Activated T-cell treated with anti-CD3 and anti-CD28 coated beads for 24 hours (primary cell): ENCODE measurements at regions not wholly inside any gene's neighbourhood (a gene's known extent, or its start where the extent isn't known, plus 50 kb on each side); places are given as distances from the start of the nearest gene placed in this dataset.
"Not testable (repeated sequence)": the region's sequence is repeated elsewhere in the genome, so short reads cannot be mapped to it uniquely, and the experiment has no call there.

Experiments used
- DNase-seq: peaks from one replicate; pipeline ENCODE4 v3.0.0-alpha.2; 2020; ENCODE audit warnings: low read depth

DNA sequence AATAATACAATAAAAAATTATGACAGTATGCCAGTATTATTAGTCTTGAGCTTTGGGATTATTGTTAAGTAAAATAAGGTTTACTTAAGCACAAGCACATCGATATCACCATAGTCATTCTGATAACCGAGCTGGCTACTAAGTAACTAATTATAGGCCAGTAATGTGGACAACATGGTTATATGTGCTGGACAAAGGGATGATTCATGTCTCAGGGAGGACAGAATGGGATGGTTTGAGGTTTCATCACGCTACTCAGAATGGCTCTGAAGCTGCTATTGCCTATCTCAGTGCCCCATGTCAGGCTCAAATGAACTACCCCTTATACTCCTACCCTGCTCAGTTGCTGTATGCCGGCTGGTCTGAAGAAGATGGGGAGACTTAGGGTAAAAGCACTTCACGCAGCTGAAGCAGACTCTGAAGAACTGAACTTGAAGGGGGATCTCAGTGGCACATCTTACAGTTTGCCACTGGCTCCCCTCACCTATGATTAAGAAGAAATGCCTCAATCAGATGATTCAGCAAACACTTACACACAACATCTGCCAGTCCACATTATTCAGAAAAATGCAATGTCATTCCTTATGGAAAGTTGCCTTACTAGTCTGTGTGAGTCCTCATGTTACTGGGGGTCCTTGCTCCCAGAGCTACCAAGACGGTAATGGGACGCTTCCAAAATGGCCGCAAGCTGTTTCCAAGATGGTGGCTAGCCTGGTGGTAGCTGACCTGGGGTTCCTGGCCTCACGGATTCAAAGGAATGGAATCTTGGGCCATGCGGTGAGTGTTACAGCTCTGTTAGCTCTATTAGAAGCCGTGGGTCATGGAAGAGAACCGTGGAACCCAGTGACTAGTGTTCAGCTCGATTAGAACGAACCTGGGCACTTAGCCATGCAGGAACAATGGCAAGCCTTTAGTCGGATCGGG, 1098.6 kb downstream of the TAF11L14 start:
- DNase-seq, result no peak

DNA sequence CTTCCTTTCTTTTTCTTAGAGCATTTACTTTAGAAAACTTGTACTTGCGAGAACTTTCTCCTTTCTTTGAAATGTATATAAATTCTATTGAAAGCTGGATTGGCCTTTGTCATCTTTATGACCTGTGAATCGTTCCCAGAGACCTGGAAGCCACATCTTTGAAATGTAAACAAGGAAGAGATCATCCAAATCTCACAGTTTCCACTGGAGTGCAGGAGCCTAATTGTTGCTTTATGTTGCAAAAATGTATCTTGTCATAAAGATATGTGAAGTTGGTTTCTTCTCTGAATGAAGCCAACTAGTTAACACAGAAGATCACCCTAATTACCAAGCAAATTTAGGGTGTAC, 1101.8 kb downstream of the TAF11L14 start:
- DNase-seq, result no peak

DNA sequence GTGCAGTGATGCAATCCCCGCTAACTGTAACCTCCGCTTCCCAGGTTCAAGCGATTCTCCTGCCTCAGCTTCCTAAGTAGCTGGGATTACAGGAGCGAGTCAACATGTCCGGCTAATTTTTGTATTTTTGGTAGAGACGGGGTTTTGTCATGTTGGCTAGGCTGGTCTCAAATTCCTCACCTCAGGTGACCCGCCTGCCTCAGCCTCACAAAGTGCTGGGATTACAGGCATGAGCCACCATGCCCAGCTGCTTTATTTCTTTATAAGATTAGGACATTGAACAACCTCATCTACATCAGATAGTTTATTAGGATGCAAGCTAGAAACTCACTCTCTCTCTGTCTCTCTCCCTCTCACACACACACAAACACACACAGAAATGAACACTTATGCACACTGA, 1102.5 kb downstream of the TAF11L14 start:
- DNase-seq, result not testable (repeated sequence)

- no peak for DNase-seq
Measured at GRCh38 chr5:18740301-18740700, 1106.0 kb downstream of the TAF11L14 start.

GRCh38 chr5:18742830-18743229, 1108.6 kb downstream of the TAF11L14 start:
- DNase-seq, result no peak

DNA sequence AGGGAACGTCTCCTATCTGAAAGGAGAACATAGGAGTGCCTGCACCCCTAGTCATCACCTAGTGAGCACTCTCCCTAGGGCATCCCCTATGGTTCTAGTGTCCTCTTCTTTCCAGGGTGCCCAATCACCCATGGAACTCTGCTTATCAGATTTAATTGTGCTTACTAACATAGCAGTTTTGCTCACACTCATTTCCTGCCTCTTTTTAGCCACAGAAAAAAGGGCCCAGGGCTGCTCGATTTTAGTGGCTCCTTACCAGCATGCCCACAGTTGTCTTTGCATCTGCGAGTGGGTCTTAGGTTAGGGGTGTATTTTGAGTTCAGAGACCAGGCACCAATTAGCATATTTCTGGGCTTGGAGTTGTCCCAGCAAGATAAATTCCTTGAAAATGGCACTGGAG, 1110.2 kb downstream of the TAF11L14 start:
- DNase-seq, result no peak

- DNase-seq, result no peak
Measured at GRCh38 chr5:18745042-18745987, 1111.1 kb downstream of the TAF11L14 start.

DNA sequence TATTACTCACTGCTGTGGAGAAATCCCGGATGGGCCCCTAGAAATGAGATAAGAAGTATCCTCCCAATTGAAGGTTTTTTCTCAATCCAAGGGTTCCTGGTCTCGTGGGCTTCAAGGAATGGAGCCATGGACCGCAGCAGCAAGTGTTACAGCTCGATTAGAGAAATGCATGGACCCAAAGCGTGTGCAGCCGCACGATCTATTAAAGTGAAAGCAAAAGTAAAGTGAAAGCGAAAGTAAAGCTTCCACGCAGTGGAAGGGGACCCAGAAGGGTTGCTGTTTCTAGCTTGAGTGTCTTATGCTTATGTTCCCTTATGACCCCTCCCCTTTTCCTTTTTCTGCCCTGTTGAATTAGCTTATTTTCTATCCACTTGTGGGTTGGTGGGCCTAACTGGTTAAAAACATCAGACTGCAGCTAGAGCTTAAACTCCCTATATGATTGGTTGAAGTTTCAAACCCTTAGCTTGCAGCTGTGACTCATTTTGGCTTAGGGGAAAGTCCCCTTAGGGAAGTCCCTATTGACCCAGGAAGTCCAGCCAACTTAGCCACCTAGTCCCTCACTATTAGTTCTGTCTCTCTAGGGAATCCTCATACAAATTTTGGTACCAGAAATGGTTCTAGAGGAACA, 1111.8 kb downstream of the TAF11L14 start:
- peak; percentile 23 for DNase-seq

DNA sequence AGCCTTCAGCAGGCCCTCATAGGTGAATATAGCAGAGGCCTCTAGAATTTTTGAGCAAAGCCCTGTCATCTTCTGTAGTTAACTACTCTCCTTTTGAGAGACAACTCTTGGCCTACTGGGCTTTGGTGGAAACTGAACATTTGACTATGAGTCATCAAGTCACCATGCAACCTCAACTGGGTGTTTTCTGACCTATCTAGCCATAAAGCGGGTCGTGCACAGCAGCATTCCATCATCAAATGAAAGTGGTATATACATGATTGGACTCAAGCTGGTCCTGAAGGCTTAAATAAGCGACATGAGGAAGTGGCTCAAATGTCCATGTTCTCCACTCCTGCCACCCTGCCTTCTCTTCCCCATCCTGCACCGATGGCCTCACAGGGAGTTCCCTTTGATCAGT, 1115.5 kb downstream of the TAF11L14 start:
- no peak for DNase-seq

DNA sequence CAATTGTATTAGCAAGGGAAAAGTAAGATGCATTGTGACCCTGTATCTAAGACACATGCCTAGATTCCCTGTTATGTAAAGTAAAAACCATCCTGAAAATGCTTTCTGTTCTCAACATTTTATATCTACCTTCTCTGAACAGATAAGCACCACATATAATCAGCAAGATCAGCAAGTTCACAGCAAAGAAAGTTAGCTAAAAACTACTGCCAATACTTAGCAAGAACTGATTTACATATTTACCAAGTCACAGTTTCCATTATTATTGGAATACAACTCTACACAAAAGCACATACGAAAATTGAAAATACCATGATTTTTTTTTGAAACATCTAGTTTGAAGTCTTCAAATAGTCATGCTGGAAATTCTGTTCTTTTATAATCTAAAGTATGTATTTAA, 1118.1 kb downstream of the TAF11L14 start:
- no peak for DNase-seq

DNA sequence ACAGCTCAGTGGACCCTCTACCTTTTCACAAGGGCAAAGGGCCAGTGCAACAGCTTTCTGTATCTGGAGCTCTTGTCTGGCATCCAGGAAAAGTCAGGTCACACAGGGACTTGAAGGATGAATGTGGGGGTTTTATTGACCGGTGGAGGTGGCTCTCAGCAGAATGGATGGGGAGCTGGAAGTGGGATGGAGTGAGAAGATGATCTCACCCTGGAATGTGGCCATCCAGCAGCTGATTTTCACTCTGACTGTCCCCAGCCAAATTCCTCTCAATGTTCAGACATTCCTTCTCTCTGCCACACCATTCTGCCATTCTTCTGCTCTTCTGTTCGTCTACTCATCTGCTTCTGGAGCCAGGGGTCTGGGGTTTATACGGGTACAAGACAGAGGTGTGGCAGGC, 1119.9 kb downstream of the TAF11L14 start:
- no peak for DNase-seq

DNA sequence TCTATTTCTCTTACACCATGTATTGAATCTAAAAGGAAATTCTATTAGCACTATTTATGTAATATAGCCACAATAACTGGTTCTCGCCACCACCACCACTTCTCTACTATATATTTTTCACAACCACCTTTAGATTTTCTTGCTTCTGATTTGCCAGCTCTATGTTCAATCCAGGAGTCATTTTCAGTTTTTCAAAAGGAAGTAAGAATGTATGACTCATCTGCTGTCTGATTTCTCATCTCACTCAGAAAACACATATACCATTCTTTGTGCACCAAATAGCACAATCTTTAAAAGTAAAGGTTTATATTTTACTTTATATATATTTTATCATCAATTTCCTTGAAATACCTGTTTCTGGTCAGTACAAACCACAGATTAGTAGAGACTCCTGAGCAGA, 1127.5 kb downstream of the TAF11L14 start:
- no peak for DNase-seq

- no peak for DNase-seq
Measured at GRCh38 chr5:18764161-18764560, 1129.9 kb downstream of the TAF11L14 start.

GRCh38 chr5:18765304-18765703, 1131.0 kb downstream of the TAF11L14 start:
- no peak for DNase-seq

DNA sequence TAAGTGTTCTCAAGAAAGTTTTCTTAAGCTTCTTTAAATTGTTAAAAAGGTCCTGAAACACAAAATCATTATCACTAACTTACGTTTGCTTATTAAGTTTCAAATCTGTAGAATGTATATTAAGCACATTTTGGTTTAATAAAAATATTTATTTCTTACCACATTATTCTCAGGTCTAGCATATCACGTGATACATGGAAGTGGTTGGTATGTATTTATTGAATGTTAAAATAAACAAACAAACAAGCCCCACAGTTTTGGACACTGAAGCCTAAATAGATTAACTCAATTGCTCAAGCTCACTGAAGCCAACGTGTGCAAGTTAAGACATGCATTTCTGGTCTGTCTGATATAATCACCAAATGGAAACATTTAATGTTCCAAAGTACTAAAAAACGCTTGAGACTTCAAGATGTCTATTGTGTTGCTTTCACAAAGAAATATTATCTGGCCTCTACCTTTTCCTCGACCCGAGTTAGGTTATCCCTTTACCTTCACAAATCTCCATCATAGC, 1136.9 kb downstream of the TAF11L14 start:
- DNase-seq, result no peak

DNA sequence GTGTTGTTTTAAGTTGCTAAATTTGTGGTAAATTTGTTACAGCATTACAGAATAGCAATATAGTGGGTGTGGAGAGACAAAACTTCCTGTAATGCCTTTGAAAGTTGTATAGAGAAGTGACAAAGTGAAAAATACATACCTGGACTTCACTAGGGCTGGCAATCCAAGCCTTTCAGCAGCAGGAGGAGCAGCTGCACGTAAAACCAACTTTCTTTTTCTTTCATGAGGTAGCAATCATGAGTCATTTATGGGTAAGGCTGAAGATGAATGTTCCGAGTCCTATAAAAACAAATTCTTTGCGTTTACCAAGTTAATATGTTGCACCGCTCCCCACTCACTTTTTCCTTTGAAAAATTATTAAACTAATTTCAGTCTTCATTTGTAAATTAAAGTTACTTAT, 1138.2 kb downstream of the TAF11L14 start:
- DNase-seq, result no peak

- DNase-seq, result no peak
Measured at GRCh38 chr5:18778225-18778624, 1144.0 kb downstream of the TAF11L14 start.

DNA sequence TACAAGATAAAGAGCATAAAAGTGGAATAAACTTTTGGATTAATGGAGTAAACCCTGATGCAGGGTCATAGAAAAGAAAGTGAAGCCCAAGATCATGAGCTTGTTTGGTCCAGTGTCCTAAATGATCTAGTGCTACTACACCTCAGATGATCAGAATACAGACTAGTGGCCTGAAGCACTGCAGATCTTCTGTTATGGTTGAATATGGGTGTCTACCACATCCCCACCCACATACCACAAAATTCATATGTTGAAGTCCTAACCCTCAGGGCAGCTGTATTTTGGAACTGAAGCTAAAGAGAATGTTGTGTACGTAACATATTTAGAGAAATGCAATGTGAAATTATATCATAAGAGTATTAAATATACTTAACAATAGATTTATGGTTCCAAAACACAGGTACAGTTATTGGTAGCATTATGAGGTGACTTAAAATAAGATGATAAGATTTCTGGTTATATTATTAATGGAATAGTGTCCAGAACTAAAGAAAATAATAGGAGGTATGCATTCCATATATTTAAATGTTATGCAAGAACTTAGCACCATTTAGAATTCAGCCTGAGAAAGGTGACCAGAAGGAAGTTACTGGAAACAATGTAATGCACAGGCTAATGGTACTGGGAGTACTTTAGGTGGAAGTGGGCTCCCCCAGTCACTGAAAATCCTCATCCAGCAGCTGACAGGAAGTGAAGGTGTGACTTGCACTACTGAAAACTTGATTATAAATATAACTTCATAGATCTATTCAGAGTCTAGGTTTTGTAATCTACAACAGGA, 1155.1 kb downstream of the TAF11L14 start:
- DNase-seq, result no peak

DNA sequence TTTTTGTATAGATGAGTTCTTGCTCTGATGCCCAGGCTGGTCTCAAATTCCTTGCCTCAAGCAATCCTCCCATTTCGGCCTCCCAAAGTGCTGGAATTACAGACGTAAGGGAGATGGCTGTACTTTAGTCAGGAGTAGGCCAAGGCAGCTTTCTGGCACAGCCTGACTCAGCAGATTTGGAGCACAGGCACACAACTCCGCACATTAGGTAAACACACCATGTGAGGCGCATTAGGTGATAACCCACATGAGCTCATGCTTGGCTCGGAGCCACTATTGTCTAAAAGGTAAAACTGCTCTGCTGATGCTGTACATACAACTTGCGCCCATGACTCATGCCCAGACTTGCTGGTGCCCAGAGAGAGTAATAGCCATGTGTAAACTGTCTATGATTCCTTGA, 1157.9 kb downstream of the TAF11L14 start:
- no peak for DNase-seq

GRCh38 chr5:18797222-18797621, 1163.0 kb downstream of the TAF11L14 start:
- no peak for DNase-seq

GRCh38 chr5:18798058-18798457, 1163.8 kb downstream of the TAF11L14 start:
- DNase-seq, result no peak
